ENCODE measurements at regions not wholly inside any gene's neighbourhood (a gene's known extent, or its start where the extent isn't known, plus 50 kb on each side); places are given as distances from the start of the nearest gene placed in this dataset.

DNA sequence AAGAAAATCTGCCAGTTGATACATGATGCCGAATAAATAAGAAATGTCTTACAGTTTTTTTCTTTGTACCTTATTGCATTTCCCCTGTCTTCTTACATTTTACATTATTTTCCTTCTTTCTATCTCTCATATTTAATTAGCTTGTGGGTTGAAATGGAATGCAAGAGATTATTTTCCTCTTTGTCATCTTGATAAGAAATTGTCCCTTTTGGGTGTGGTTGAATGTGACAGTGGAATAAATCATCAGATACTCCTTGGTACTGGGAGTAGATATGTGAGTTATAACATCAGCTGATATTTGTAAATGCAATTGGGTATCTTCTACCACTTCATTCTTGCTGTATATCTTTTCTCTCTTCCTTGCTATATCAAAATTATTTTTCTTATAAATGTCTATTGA is 997.4 kb downstream of the RAPGEF2 start:
- H3K4ac ChIP-seq (replicated peaks; ENCODE audit: insufficient read length, low read depth, low read length) = no peak overlapping the region
- no peak overlapping the region for H3K4me3 ChIP-seq (ENCODE audit: extremely low read depth in 1 of 4, insufficient read depth in 2 of 4, low read depth in 3 of 4, low read length in 4 of 4)
- no peak overlapping the region for H4K91ac ChIP-seq (replicated peaks; ENCODE audit: insufficient read length, low read length)
- H3K36me3 ChIP-seq (ENCODE audit: control insufficient read depth in 2 of 4, insufficient read depth in 4 of 4, low read length in 3 of 4) = no peaks in the 10 kb centered on the region
- ChIA-PET POLR2A (ENCODE audit: partially characterized antibody) (no interaction called here), CTCF (ENCODE audit: partially characterized antibody) (interaction anchor here (0.8 kb wide), 1 partner anchor 265 kb away, joined by 3 read pairs; no protein-coding TSS in a partner anchor)
- H3K79me1 ChIP-seq (ENCODE audit: low read depth, low read length) = no peaks in the 10 kb centered on the region
- H3K23ac ChIP-seq (ENCODE audit: insufficient read length) = no peak overlapping the region
- no peak for FAIRE-seq
- H3K4me2 ChIP-seq (ENCODE audit: insufficient read depth in 1 of 2, low read depth in 2 of 2, low read length in 2 of 2) = no peak overlapping the region
- H4K8ac ChIP-seq (ENCODE audit: extremely low read depth, insufficient read depth, low read length) = no peak overlapping the region
- H3K23me2 ChIP-seq (ENCODE audit: low read depth, low read length) = no peaks in the 10 kb centered on the region
- no peak overlapping the region for H3K27ac ChIP-seq (ENCODE audit: low read depth, low read length)
- H3K56ac ChIP-seq (replicated peaks; ENCODE audit: insufficient read length, low read depth, low read length) = no peak overlapping the region
- no peak overlapping the region for H4K5ac ChIP-seq (ENCODE audit: insufficient read length, low read depth, low read length)
- no peak overlapping the region for H3K9ac ChIP-seq (replicated peaks in 1 of 4; ENCODE audit: extremely low read depth in 1 of 4, low read depth in 3 of 4, low read length in 3 of 4)
- H2AFZ ChIP-seq (ENCODE audit: low read length) = no peak overlapping the region
- 100% methylated on average over 1 of the region's 1 CpG; no CpG with 5 or more reads in 1 of the 2 experiments for WGBS, 2 experiments (ENCODE audit: extremely low coverage in 1 of 2, insufficient coverage in 1 of 2, insufficient read length in 1 of 2, insufficient replicate concordance in 2 of 2, low coverage in 1 of 2, low lambda C conversion rate in 2 of 2, missing lambda C conversion rate in 1 of 2)
- H2BK15ac ChIP-seq (ENCODE audit: low read length) = no peak overlapping the region
- H2BK5ac ChIP-seq (ENCODE audit: low read depth, low read length) = no peak overlapping the region
- no peak overlapping the region for H2BK20ac ChIP-seq (ENCODE audit: low read length)
- H2AK5ac ChIP-seq (ENCODE audit: low read depth, low read length) = no peak overlapping the region
- TF ChIP-seq POLR2AphosphoS5 (IDR thresholded peaks at IDR 0.05; ENCODE audit: low read depth, low read length) (no peak), SP2 (IDR thresholded peaks at IDR 0.05; ENCODE audit: low read length) (no peak), FOSL1 (IDR thresholded peaks at IDR 0.05; ENCODE audit: insufficient read depth, low read depth, low read length) (no peak), MAFK (IDR thresholded peaks at IDR 0.05; ENCODE audit: low read depth, low read length) (no peak), EP300 (IDR thresholded peaks at IDR 0.05; ENCODE audit: borderline replicate concordance in 1 of 2, low read depth in 2 of 2, low read length in 2 of 2) (no peak), SIX5 (IDR thresholded peaks at IDR 0.05; ENCODE audit: low read depth, low read length) (no peak), CTBP2 (IDR thresholded peaks at IDR 0.05; ENCODE audit: borderline replicate concordance, insufficient read depth, insufficient read length, low read length) (no peak), RAD21 (IDR thresholded peaks at IDR 0.05 in 1 of 2, conservative IDR thresholded peaks at IDR 0.05 in 1 of 2; ENCODE audit: low read depth in 2 of 2, low read length in 2 of 2) (no peak), RBBP5 (IDR thresholded peaks at IDR 0.05; ENCODE audit: borderline replicate concordance, low read depth, low read length) (no peak), RXRA (IDR thresholded peaks at IDR 0.05; ENCODE audit: insufficient read depth, low read depth, low read length) (no peak)
- TF ChIP-seq, protein P1, sequence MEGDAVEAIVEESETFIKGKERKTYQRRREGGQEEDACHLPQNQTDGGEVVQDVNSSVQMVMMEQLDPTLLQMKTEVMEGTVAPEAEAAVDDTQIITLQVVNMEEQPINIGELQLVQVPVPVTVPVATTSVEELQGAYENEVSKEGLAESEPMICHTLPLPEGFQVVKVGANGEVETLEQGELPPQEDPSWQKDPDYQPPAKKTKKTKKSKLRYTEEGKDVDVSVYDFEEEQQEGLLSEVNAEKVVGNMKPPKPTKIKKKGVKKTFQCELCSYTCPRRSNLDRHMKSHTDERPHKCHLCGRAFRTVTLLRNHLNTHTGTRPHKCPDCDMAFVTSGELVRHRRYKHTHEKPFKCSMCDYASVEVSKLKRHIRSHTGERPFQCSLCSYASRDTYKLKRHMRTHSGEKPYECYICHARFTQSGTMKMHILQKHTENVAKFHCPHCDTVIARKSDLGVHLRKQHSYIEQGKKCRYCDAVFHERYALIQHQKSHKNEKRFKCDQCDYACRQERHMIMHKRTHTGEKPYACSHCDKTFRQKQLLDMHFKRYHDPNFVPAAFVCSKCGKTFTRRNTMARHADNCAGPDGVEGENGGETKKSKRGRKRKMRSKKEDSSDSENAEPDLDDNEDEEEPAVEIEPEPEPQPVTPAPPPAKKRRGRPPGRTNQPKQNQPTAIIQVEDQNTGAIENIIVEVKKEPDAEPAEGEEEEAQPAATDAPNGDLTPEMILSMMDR (IDR thresholded peaks at IDR 0.05; ENCODE audit: control extremely low read depth in 1 of 3, insufficient read depth in 1 of 3, low read depth in 1 of 3, low read length in 3 of 3) = no peak
- H3K14ac ChIP-seq (ENCODE audit: insufficient read length) = no peak overlapping the region
- no peak for DNase-seq (ENCODE audit: low read depth in 1 of 2, low spot score in 2 of 2)
- H3K4me1 ChIP-seq (replicated peaks in 1 of 4; ENCODE audit: control insufficient read depth in 3 of 4, insufficient read depth in 4 of 4, low read length in 3 of 4) = no peaks in the 10 kb centered on the region
- no peak overlapping the region for H2BK120ac ChIP-seq (replicated peaks; ENCODE audit: low read depth, low read length)
- H3K79me2 ChIP-seq (ENCODE audit: control insufficient read depth in 1 of 2, insufficient read depth in 2 of 2, low read length in 2 of 2) = no peaks in the 10 kb centered on the region
- no peaks in the 10 kb centered on the region for H4K20me1 ChIP-seq (replicated peaks in 1 of 2; ENCODE audit: control insufficient read depth in 1 of 2, insufficient read depth in 2 of 2, low read length in 2 of 2)
- no peaks in the 10 kb centered on the region for H3K27me3 ChIP-seq (replicated peaks in 1 of 4; ENCODE audit: control insufficient read depth in 3 of 4, extremely low read depth in 1 of 4, insufficient read depth in 3 of 4, low read length in 3 of 4)
- no peaks in the 10 kb centered on the region for H3K9me3 ChIP-seq (ENCODE audit: insufficient read depth in 2 of 2, low read depth in 1 of 2, low read length in 1 of 2)
- H2BK12ac ChIP-seq (ENCODE audit: low read depth, low read length) = no peak overlapping the region
- H3K18ac ChIP-seq (ENCODE audit: extremely low read depth, low read length) = no peak overlapping the region

Measured in H1 (cell line).